Non-pigmented ciliary epithelial cell (primary cell): ENCODE measurements at regions not wholly inside any gene's neighbourhood (a gene's known extent, or its start where the extent isn't known, plus 50 kb on each side); places are given as distances from the start of the nearest gene placed in this dataset.
"Not testable (repeated sequence)": the region's sequence is repeated elsewhere in the genome, so short reads cannot be mapped to it uniquely, and the experiment has no call there.

Experiments
- DNase-seq: peaks from one replicate; pipeline ENCODE4 v3.0.0-alpha.2; 2010; ENCODE audit warnings: low read depth

DNA sequence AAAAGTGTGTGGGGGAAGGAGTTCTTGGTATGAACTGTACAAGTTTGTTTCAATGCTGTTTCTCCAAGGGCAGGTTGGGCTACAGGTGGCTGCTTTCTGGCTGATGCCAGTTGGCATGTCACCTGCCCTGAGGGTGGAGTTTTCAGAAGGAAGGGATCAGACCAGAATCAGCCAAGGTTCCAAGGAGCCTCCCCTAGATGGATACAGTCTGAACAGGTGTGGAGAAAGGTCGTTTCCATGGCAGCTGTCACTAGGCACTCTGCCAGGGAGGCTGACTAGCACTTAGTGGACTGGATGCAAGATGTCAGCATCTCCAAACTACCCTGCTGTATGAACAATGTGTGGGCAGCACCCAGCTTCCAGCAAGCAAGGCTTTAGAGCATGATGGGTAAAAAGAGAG lies 444.4 kb upstream of the HNRNPA3 start:
- DNase-seq, result no peak

DNA sequence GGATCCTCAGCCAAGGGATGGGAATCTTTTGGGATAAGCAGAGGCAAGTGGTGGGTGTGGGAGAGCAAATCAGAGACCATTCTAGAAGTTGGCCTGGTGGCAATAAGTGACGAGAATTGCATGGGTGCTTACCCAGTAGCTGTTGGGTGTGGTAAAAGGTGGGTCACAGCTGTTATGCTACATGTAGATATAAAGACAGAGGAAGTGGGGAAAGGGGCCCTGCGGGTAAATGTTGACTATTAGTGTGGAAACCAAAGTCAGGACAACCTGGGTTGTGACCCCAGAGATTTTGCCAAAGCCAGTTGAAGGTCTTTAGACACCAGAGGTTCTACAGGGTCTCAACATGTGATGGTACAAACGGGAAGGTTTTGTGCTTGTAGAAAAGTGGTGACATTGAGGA lies 443.6 kb upstream of the HNRNPA3 start:
- no peak for DNase-seq

DNA sequence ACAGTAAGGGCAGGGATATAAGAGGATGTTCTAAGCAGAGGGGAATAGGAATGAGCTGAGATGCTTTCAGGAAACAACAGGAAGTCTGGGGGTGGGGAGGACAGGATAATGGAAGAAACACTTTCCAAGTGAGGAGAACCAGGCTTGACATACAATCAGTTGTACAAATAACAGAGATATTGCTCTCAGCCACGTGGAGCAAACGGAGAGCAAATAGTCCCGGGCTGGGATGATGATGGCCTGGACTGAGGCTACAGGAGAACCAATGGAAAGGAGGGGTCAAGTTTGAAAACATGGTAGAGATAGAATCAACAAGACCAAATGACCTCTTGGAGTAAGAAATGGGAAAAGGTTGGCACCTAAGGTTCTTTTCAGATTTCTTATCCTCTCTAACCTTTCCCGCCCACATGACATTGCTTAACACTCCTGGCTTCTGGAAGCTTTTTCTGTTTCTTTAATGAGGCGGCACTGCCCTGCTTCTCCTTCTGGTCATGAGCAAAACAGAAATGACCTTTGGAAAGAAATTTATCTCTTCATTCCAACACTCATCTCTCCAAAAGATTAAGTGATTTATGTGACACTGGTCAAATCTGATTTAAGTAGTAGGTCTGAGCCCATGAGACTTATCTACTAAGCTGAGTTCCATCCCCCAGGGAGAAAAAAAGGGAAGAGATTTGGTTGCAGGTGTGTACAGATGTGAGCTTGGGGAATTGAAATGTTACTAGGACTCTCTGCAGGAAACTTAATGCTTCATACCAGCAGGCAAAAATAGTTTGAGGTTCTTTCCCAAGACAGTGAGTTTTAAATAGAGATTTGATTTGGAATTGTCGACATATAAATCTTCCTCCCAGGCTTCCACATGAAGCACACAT lies 442.9 kb upstream of the HNRNPA3 start:
- DNase-seq, result no peak

DNA sequence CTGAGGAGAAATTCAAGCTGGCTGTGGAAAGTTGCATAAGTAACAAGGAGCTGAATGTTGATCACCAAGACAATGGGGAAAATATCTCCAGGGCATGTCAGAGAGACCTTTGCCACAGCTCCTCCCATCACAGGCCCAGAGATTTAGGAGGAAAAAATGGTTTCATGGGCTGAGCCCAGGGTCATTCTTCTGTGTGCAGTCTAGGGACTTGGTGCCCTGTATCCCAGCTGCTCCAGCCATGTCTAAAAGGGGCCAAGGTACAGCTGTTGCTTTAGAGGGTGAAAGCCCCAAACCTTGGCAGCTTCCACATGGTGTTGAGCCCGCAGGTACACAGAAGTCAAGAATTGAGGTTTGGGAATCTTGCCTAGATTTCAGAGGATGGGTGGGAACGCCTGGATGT lies 439.8 kb upstream of the HNRNPA3 start:
- DNase-seq, result no peak

DNA sequence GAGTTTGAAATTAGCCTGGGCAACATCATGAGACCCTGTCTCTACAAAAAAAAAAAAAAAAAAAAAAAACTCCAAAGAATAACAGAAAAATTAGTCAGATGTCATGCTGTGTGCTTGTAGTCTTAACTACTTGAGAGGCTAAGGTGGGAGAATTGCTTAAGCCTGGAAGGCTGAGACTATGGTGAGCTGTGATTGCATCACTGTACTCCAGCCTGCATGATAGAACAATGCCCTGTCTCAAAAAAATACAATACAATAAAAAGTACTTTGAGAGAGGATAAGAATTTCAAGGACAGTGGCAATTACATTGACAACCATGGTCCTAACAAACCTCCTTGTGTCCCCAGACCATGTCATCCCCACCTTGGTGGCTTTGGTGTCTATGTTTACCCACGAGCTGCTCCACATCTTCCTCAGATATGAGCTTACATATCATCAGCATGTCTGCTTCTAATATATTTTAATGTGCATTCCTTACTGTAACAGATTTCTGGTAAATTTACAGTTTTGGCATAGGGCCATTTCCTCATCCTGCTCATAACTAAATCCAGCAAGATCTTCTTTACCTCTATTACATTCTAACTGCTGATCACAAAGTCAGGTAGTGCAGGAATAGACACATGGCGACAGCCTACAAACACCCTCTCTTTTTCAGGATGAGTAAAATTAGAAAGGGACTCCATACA lies 437.7 kb upstream of the HNRNPA3 start:
- DNase-seq, result no peak

DNA sequence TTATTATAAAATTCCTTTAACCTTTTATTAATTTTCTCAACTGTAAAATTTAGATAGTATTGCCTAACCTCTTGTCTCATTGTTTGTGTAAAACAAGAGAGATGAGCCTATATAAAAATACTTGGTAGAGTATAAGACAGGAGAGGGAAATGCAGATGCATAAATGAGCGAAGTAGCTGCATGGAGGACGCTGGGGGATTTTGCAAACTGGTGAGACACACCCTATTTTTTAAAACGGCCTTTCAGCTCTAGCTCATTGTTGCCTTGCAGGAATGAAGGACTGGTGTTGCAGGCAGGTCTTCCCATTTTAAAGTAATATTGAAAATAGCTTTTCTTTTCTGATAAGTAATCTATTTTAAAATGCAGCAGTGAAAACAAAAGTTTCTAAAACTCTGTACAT lies 435.3 kb upstream of the HNRNPA3 start:
- no peak for DNase-seq

DNA sequence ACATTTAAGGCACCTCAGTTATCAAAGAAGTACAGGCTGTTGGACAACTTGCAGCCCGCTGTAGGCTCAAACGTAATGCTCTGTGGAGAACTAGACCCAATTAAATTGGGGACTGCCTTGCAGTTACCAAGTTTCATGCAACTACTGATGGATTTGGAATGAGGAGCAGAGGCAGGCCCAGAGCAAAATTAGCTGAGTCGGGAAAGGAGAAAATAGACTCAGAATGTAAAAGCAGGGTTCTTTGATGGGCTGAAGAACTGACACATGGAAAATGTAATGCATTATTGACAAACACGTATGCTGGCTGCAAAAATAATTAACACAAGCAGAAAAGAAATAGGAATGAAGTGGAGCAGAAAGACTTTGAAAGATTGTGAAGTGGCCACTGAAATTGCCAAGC lies 432.7 kb upstream of the HNRNPA3 start:
- no peak for DNase-seq

DNA sequence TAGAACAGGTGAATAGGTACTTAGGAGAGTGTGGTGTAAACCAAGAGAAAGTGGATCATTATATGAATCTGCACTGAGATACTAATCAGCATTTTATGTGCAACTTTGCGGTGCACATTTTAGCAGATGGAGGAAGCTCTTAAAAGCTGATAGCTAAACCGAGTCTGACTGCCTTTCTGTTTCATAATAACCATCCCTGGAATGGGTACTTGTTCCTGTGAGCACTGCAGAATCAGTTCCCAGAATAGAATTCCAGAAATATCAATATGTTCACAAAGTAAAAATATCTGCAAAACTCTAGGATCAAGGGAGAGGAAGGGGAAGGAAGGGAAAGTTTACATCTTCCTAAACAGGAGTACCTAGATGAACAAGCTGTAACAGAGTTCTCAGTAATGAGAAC lies 432.2 kb upstream of the HNRNPA3 start:
- no peak for DNase-seq

DNA sequence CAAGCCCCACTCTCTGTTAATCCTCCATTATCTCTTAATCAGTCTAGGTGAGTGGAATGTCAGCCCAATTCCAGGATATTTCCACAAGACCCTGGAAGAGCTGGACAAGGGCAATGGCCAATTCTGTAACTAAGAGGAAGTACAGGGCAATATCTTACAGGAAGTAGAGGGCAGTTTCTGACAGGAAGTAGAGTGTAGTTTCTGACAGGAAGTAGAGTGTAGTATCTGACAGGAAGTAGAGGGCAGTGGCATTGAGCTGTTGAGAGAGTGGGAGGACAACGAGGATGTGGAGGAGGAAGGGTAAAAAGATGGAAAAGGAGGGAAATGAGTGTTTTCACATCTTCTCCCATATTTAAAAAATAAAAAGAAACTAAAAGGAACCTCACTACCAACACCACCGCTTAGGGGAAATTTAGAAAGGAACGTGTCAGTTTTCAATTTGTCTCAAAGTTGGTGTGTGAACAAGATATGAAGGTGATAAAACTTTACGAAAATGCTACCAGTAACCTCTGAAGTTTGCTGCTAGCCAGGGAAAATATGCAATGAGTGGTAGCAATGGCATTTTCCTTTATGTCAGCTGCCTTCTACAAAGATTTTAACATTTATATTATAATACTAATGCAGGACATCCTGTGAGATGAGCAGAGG lies 430.9 kb upstream of the HNRNPA3 start:
- no peak for DNase-seq

DNA sequence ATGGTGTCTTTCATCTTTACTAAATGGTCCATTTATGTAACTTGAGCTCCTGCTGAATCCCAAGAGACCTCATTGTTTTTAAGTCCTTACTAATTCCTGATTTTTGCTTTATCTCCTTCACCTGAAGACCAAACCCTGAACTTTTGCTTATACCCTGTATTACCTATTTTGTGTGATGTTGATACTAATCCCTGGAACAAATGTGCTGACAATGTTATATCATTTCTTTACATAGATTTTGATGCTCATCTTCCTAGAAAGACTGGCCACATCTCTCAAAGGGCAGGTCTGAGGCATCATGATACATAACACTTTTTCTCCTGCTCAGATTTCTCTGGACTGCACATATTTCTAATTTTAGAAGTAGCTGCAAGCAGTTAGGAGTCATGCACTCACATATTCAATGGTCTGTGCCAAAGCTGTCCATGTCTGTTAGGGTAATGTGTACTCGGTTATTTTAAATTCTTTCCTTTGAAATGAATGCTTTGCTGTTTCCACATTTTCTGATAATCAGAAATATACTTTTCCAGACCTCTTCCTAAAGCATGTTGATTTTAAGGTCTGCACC lies 427.9 kb upstream of the HNRNPA3 start:
- no peak for DNase-seq

DNA sequence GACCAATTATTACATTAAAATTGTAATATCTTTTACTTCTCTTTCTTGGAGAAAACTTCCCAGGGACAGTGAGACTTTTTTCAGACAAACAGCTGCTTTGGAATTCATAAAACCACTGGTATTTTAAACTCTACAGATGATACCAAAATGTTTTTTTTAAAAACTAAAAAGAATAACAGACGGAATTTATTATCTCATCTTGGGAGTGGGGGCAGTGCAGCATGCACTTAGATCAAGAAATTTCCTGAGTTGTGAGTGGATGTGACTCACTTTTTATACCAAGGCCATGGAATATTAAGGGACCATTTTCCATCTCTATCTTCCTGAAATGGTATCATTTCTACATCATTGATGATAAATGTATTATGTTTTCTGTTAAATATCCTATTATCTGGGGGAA lies 422.8 kb upstream of the HNRNPA3 start:
- DNase-seq, result no peak

DNA sequence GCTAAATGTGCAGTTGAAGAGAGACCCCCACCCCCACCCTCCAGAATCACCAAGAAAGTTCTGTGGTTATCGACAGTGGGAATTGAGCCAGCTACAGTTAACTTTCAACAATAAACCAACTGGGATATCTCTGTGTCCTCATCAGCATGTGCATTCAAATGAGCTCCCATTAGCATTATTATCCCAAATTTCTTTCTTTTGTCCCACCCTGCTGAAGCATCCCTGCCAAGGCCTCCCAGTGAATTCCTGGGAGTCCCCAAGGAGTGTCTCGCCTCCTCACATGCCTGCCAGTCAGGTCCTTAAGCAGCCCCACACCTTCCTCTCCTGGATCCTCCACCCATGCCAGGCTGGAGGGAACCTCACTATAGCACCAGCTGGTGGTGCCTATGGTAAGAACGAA lies 422.1 kb upstream of the HNRNPA3 start:
- DNase-seq, result no peak

DNA sequence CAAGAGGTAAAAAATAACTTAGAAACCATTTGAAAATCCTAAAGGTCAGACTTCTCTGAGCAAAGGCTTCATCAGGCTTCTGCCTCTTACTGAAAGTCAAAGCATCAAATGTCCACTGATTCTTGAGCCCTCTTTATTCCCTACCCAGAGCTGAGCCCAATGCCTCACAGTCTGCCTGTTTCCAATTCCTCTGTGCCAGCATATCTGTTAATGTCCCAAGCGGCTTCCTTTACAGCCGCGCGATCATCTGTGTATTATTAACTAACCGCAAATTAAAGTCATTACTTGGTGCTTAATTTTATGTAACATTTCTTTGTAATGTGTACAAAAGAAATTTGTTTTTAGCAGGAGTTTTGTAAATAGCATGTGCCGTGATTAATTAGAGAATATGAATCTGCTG lies 418.8 kb upstream of the HNRNPA3 start:
- DNase-seq, result no peak

DNA sequence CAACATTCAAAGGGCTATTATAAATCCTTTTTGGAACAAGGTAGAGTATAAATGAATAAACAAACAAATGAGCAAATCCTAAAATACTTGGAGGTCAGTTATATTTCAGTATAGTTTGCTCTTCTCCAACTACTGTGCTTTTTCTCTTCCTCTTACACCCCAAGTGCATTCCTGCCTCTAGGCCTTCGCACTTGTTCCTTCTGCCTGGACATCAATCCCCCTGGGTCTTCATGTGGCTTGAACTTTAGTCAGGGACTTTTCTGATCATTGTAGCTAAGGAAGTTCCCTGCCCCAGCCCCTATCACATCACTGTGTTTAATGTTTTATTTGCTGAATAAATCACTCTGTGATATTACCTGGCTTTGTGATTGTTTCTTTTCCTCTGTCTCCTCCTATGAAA lies 418.2 kb upstream of the HNRNPA3 start:
- no peak for DNase-seq

DNA sequence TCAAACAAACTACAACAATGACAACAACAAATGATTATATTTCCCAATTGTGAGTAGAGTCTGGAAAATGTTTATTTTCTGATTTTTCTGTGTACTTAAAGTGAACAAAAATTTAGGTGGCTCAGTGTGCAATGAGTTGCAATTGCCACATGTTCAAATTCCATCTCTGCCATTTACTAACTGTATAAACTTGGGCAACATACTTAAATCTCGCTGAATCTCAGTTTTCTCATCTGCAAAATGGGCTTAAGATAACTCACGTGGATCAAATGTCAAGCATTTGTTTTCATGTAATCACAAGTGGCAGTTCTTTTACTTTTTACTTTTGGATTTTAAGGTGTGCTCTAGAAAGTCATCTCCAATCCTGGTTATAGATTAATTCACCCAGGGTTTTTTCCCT lies 416.8 kb upstream of the HNRNPA3 start:
- no peak for DNase-seq

DNA sequence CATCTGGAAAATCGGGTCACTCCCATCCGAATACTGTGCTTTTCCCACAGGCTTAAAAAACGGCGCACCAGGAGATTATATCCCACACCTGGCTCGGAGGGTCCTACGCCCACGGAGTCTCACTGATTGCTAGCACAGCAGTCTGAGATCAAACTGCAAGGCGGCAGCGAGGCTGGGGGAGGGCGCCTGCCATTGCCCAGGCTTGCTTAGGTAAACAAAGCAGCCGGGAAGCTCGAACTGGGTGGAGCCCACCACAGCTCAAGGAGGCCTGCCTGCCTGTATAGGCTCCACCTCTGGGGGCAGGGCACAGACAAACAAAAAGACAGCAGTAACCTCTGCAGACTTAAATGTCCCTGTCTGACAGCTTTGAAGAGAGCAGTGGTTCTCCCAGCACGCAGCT lies 415.9 kb upstream of the HNRNPA3 start:
- DNase-seq, result not testable (repeated sequence)

DNA sequence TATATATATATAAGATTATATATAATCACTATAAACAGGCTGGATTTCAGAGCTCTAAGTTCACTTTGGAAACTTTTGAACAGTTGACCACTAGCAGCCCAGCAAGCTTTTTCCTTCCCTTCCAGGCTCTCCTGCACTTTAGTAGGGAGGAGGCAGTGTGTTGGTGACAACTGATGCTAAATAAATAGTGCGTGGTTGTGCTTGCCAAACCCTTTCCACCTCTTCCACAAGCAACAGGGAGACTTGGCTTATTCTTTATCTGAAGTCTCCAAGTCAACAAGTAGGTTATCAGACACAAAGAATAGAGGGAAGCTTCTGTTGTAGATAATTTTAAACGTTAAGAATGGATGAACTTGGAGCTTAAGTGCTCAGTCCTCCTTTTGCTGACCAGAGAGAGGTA lies 408.2 kb upstream of the HNRNPA3 start:
- no peak for DNase-seq

DNA sequence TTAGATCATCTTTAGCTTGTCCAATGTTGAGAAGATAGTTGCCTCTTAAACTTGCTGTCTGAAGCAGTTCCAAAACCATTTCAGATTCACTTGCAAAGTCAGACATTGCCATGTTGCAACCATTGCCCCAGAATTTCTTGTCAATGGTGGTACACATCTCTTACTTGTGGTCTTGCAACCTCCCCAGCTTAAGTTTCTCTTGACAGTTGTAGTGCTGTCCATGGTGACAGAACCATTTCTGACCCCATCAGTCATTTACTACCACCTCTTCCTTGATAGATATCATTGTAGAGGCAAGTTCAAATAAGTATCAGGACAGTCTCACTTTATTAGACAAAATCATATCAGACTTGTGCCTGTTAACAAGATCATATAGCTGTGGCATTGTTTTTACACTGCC lies 407.2 kb upstream of the HNRNPA3 start:
- DNase-seq, result no peak

DNA sequence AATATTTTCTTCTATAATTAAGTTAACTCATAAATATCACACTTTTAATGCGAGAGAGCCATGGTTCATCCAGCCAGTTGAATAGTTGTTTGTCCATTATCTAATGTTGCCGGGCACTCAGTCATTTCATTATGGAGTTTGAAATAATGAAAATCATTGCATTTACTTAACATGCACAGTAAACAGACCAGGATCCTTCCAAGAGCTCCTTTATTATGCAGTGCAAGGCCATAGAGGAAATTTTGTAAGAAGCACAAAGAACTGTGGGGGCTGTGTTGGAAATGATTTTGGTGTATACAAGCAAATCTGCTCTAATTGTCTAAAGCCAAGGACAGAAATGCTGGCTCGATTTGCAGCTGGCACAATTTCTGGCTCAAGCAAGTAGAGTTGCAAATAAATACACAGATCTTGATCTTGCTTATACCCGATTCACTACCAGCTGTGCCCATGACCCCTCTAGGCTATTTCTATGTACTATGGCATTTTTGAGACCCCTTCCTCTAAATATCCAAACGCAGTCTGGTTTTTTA lies 400.3 kb upstream of the HNRNPA3 start:
- DNase-seq, result no peak

DNA sequence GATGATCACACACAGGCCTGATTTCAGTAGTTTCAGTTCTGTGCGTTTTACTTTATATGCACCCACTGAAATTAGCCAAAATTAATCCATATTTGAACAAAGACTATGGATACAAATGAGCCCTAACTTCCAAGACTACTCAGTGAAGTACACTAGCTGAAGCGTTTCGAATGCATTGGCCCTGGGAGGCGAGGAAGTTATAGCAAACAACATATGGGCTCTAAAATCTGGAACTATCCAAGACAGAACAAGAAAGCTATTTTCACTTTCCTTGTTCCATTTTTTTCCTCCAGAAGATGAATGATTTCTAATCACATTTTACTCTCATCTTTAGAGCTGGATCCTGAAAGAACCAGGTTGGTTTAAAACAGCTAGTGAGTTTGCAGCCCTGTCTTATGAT lies 399.4 kb upstream of the HNRNPA3 start:
- DNase-seq, result no peak

DNA sequence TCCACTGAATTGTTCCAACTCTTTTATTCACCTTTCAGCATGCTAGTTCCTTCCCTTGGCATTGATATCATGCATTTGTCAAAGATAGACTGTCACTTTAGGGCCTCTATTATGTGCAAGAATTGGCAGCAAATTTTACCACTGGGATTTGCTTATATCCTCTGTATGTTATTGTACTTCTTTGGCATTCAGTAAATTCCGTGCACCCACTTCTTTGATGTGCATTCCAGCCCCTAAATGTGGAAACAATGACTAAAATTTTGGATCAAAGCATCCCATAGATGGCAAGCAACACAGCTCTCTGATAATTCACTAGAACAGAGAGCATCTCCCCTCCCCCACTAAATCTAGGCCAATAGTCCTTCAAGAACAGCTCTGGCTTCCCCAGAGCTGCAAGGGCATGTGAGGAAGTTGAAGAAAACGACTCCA lies 399.0 kb upstream of the HNRNPA3 start:
- DNase-seq, result no peak

DNA sequence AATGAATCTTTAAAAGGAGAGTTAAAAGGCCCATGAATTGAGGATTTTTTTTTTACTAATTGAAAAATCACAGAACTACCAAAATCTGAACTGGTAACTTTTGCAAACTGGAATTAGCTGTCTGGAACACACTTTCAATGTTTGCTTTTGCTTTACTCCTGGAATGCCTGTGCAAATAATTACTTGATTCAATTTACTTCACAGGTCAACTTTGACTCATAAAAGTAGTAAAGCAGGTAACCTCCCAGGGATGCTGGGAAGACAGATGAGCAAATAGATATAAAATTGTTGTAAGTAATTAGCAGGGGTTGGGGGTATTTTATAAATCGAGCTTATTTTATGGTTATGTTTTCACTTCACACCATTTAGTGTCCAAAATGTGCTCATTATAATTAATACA lies 398.3 kb upstream of the HNRNPA3 start:
- DNase-seq, result no peak
